HUES64 (cell line): ENCODE measurements at regions not wholly inside any gene's neighbourhood (a gene's known extent, or its start where the extent isn't known, plus 50 kb on each side); places are given as distances from the start of the nearest gene placed in this dataset.
"Not testable (repeated sequence)": the region's sequence is repeated elsewhere in the genome, so short reads cannot be mapped to it uniquely, and the experiment has no call there.

Experiments
- H3K27ac ChIP-seq: 2 replicates; pipeline ENCODE4 v1.7.0; 2013; ENCODE audit warnings: low read depth, low read length, inconsistent platforms
- H3K27me3 ChIP-seq: 2 replicates; pipeline ENCODE4 v1.6.1; 2013; ENCODE audit warnings: mild to moderate bottlenecking, low read length; ENCODE audit not compliant: insufficient read depth
- H3K36me3 ChIP-seq: 2 replicates; pipeline ENCODE4 v1.6.1; 2013; ENCODE audit warnings: mild to moderate bottlenecking, low read length; ENCODE audit not compliant: insufficient read depth
- H3K4me1 ChIP-seq: 2 replicates; pipeline ENCODE4 v1.6.1; 2013; ENCODE audit warnings: mild to moderate bottlenecking, low read length, moderate library complexity; ENCODE audit not compliant: insufficient read depth
- H3K4me3 ChIP-seq: 2 replicates; pipeline ENCODE4 v1.5.1; 2013; ENCODE audit warnings: mild to moderate bottlenecking, low read length, moderate library complexity
- H3K9ac ChIP-seq: 2 replicates; pipeline ENCODE4 v1.6.1; 2013; ENCODE audit warnings: mild to moderate bottlenecking, low read depth, low read length
- H3K9me3 ChIP-seq: 2 replicates; pipeline ENCODE4 v1.6.1; 2013; ENCODE audit warnings: low read depth, low read length; ENCODE audit not compliant: insufficient read depth
- WGBS: fragments of 150-250, 120-280 bp; methylation state at CpG from one replicate; pipeline ENCODE4 v1.1.7; 2013; ENCODE audit warnings: missing lambda C conversion rate; 5-methylcytosine and 5-hydroxymethylcytosine counted together

DNA sequence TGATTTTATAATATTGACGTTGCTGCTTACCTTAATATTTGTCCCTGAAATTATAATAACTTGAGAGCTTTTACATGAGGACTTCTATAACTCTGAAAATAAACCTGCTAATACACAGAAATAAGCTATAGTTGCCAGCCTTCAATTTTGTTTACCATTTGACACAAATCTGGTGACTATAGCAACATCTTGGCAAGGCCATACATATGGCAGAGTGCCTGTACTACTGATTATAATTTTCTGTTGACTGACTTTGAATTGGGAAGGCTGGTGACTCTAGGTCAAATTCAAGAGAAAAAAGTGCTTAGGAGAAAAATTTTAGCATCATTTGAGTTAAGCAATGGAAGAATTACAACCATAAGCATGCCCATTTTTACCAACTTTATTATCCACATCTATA, 581.4 kb upstream of the PTPRD start:
- H3K9ac ChIP-seq, result no peak overlapping the region
- WGBS, result no CpG with 5 or more reads among the region's 1 CpG

DNA sequence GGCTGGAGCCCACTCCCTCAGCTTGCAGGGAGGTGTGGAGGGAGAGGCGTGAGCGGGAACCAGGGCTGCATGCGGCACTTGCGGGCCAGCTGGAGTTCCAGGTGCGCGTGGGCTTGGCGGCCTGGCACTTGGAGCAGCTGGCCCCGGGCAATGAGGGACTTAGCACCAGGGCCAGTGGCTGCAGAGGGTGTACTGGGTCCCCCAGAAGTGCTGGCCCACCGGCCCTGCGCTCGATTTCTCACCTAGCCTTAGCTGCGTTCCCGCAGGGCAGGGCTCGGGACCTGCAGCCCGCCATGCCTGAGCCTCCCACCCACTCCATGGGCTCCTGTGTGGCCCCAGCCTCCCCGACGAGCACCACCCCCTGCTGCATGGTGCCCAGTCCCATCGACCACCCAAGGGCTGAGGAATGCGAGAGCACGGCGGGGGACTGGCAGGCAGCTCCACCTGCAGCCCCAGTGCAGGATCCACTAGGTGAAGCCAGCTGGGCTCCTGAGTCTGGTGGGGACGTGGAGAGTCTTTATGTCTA, 584.1 kb upstream of the PTPRD start:
- WGBS, result 97% methylated on average over 21 of the region's 22 CpGs
- not testable (repeated sequence) for H3K4me3 ChIP-seq, H3K27me3 ChIP-seq, H3K27ac ChIP-seq, H3K4me1 ChIP-seq, H3K9me3 ChIP-seq, H3K36me3 ChIP-seq, H3K9ac ChIP-seq

More for the DNA sequence above, 581.4 kb upstream of the PTPRD start:
- Histone ChIP-seq H3K27me3 (no peaks in the 10 kb centered on the region), H3K4me1 (peaks cover 3% of the 10 kb centered on the region; the same call in 1 of the 2 replicates), H3K9me3 (peaks cover 4% of the 10 kb centered on the region; the same call in 1 of the 2 replicates), H3K27ac (no peak overlapping the region), H3K4me3 (no peak overlapping the region), H3K36me3 (no peaks in the 10 kb centered on the region)

DNA sequence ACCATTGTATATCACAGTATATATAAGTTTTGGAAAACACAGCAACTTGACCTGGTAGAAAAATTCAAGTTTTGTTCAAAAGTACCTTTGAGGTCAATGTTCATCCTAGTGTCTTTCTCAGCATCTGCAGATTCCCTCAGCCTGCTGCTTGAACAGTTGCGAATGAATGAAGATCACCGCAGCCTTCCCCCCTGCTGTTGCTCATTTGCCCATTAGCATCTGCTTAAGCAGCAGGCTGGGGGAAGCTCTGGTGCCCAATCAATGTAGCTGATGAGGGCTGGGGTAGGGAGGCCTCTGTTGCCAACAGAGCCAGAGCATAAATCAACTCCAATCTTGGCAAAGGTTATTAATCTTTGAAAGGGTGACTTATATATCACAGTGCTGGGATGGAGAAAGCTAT, 586.5 kb upstream of the PTPRD start:
- H3K9me3 ChIP-seq, result no peaks in the 10 kb centered on the region
- 40% methylated on average over 2 of the region's 2 CpGs for WGBS
- no peaks in the 10 kb centered on the region for H3K27me3 ChIP-seq
- no peak overlapping the region for H3K27ac ChIP-seq
- H3K36me3 ChIP-seq, result no peaks in the 10 kb centered on the region
- H3K4me3 ChIP-seq, result no peak overlapping the region
- no peak overlapping the region for H3K9ac ChIP-seq
- H3K4me1 ChIP-seq, result peaks cover 7% of the 10 kb centered on the region; the same call in 1 of the 2 replicates

DNA sequence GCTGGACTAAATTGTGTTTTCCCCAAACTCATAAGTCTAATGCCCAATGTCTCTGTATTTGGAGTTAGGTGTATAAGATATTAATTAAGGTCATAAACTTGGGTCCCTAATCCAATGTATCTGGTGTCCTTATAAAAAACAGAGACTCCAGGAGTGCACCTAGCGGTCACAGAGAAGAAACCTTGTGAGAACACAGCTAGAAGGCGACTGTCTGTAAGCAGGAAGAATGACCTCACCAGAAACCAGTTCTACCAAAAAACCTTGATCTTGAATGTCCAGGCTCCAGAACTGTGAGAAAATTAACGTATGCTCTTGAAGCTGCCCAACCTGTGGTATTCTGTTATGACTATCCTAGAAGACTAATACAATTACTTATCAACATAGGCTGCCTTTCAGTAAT, 591.7 kb upstream of the PTPRD start:
- WGBS, result 96% methylated on average over 3 of the region's 3 CpGs
- Histone ChIP-seq H3K9ac (no peak overlapping the region), H3K27me3 (no peaks in the 10 kb centered on the region), H3K4me1 (0 out of 2 replicates have a peak, but pooled peaks cover under 1% of the 10 kb centered on the region), H3K9me3 (no peaks in the 10 kb centered on the region), H3K27ac (no peak overlapping the region), H3K36me3 (no peaks in the 10 kb centered on the region), H3K4me3 (no peak overlapping the region)

DNA sequence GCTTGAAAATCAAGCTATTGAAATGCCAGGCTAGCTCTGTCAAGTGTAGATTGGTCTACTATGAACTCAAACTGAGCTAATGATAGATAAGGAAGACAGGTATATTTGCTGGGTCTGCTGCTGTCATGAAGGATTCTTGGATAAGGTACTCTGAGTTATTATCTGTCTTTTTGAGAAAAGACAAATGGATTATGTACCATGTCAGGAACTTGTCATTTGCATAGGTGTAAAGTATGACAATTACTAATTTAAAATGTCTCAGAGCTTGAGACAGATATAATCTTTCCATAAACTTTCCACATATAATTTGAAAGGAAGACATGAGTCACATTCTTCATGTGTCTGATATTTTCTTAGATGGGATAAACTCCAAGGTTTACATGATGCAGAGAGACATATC, 594.1 kb upstream of the PTPRD start:
- Histone ChIP-seq H3K4me1 (no peaks in the 10 kb centered on the region), H3K27me3 (no peaks in the 10 kb centered on the region), H3K4me3 (no peak overlapping the region), H3K27ac (no peak overlapping the region), H3K9ac (no peak overlapping the region), H3K9me3 (no peaks in the 10 kb centered on the region), H3K36me3 (no peaks in the 10 kb centered on the region)

DNA sequence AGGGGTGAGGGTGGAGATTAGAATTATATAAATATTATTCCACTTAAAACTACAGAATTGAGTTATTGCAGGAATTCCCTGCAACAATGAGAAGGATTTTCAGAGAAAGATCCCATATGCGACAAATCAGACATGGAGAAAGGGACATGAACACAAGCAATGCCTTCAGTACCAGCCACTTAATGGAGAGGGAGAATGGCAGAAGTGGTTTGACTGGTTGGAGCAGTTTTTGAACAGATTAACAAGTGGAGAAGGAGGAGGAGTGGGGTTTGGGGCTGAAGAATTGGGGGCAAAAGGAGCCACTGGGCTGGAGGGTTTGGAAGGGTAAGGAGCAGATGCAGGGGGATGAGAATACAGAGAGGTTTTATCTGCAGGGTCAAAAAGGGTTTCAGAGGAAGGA, 620.9 kb upstream of the PTPRD start:
- Histone ChIP-seq H3K4me1 (no peaks in the 10 kb centered on the region), H3K27me3 (no peaks in the 10 kb centered on the region), H3K4me3 (no peak overlapping the region), H3K9ac (no peak overlapping the region), H3K9me3 (0 out of 2 replicates have a peak, but pooled peaks cover 3% of the 10 kb centered on the region), H3K27ac (no peak overlapping the region), H3K36me3 (no peaks in the 10 kb centered on the region)
- 96% methylated on average over 1 of the region's 1 CpG for WGBS

DNA sequence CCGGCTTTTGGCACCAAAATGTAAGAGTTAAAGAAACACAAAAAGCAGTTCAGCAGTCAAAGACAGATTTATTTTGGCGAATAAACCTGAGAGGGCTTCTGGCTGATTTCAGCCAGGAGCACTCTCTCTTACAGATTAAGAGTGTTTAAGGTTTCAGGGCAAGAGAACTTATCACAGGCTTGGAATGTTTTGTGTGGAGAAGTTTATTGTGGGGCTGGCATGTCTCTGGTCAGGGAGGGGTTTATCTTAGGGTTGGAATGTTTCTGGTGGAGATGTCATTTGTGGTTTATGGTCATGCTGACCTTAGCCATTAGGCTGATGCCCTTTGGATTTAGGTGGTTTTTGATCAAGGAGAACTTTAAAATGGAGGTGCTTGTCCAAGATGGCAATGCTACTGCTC, 622.3 kb upstream of the PTPRD start:
- H3K27me3 ChIP-seq, result no peaks in the 10 kb centered on the region
- H3K9me3 ChIP-seq, result no peaks in the 10 kb centered on the region
- no peak overlapping the region for H3K4me3 ChIP-seq
- H3K9ac ChIP-seq, result no peak overlapping the region
- 94% methylated on average over 2 of the region's 2 CpGs for WGBS
- no peaks in the 10 kb centered on the region for H3K36me3 ChIP-seq
- H3K27ac ChIP-seq, result no peak overlapping the region
- no peaks in the 10 kb centered on the region for H3K4me1 ChIP-seq

DNA sequence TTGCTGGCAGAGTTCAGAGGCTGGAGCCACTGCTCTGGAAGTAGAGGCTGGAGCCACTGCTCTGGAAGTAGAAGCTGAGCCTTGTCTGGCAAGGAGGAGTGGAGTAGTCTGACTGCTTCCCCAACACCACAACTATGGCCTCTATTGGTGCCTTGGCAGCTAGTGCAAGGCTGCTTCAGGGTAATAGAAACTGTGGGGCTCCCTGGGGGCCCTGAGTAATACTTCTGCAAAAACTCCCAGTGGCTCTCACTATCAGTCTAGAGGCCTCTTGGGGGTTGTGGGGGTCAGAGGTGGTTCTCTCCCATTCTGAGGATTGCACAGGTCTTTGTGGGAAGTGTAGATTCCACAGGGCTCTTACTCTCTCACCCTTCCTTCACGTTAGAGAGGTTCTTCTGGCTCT, 629.0 kb upstream of the PTPRD start:
- H3K36me3 ChIP-seq, result no peaks in the 10 kb centered on the region
- H3K4me3 ChIP-seq, result no peak overlapping the region
- no peak overlapping the region for H3K27ac ChIP-seq
- no peaks in the 10 kb centered on the region for H3K4me1 ChIP-seq
- 0 out of 2 replicates have a peak, but pooled peaks cover 11% of the 10 kb centered on the region for H3K9me3 ChIP-seq
- H3K27me3 ChIP-seq, result no peaks in the 10 kb centered on the region
- 93% methylated on average over 1 of the region's 1 CpG for WGBS
- H3K9ac ChIP-seq, result no peak overlapping the region

DNA sequence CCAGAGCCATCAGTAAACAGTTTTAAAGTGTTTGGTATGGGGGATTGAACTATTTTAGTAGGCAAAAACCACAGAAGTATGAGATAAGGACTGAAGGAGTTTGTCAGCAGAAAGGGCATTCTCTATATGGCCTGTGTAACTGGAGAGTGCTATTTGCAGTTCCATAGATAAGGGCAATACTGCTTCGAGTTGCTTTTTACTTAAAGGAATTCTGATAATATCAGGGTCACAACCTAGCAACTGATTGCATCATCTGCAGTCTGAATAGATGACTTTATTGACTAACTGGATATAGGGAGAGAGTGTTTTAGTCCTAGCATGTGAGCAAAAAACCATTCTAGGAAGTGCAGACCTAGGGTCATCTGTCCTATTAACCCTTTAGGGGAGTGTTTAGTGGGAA, 645.2 kb upstream of the PTPRD start:
- Histone ChIP-seq H3K9me3 (peaks cover 6% of the 10 kb centered on the region), H3K36me3 (no peaks in the 10 kb centered on the region), H3K4me3 (no peak overlapping the region), H3K27me3 (no peaks in the 10 kb centered on the region), H3K27ac (no peak overlapping the region), H3K4me1 (no peaks in the 10 kb centered on the region), H3K9ac (no peak overlapping the region)
- WGBS, result 86% methylated on average over 1 of the region's 1 CpG

- 78% methylated on average over 3 of the region's 3 CpGs for WGBS
- H3K9me3 ChIP-seq, result peaks cover 62% of the 10 kb centered on the region
- no peaks in the 10 kb centered on the region for H3K27me3 ChIP-seq
- no peaks in the 10 kb centered on the region for H3K4me1 ChIP-seq
- H3K9ac ChIP-seq, result no peak overlapping the region
- H3K4me3 ChIP-seq, result no peak overlapping the region
- H3K36me3 ChIP-seq, result no peaks in the 10 kb centered on the region
- no peak overlapping the region for H3K27ac ChIP-seq
Measured at GRCh38 chr9:11269036-11269435, 656.2 kb upstream of the PTPRD start.

- Histone ChIP-seq H3K36me3 (no peaks in the 10 kb centered on the region), H3K27me3 (no peaks in the 10 kb centered on the region), H3K9ac (no peak overlapping the region), H3K27ac (no peak overlapping the region), H3K9me3 (peaks cover 21% of the 10 kb centered on the region), H3K4me3 (no peak overlapping the region), H3K4me1 (no peaks in the 10 kb centered on the region)
- 85% methylated on average over 11 of the region's 11 CpGs for WGBS
Measured at GRCh38 chr9:11275158-11275695, 662.4 kb upstream of the PTPRD start.

- Histone ChIP-seq H3K9me3 (no peaks in the 10 kb centered on the region; the same call in 1 of the 2 replicates), H3K27ac (no peak overlapping the region)
- WGBS, result 90% methylated on average over 1 of the region's 2 CpGs
Measured at GRCh38 chr9:11312966-11313365, 700.2 kb upstream of the PTPRD start.

More at GRCh38 chr9:11312966-11313365, 700.2 kb upstream of the PTPRD start:
- Histone ChIP-seq H3K27me3 (no peaks in the 10 kb centered on the region), H3K36me3 (no peaks in the 10 kb centered on the region), H3K4me1 (no peaks in the 10 kb centered on the region), H3K9ac (no peak overlapping the region), H3K4me3 (no peak overlapping the region)
